Panc1 (cell line): ENCODE measurements at regions not wholly inside any gene's neighbourhood (a gene's known extent, or its start where the extent isn't known, plus 50 kb on each side); places are given as distances from the start of the nearest gene placed in this dataset.

Experiments
- ATAC-seq: fragments of 200-7000 bp; cut with Tn5 transposase; 2 replicates; pipeline ENCODE4 v1.9.1; 2020; ENCODE audit warnings: mild to moderate bottlenecking, moderate library complexity
- BruUV-seq: library from RNA; stranded (reverse); fragments of 400-500 nt; replicated peaks from 2 replicates; lab custom pipeline; 2021; lab: Mats Ljungman, UMichigan
- CTCF ChIA-PET: fragments of 300-600 bp; sonication (Branson Sonifier 250); formaldehyde crosslinking; loops from one replicate; lab custom pipeline; 2022; ENCODE audit warnings: antibody characterized with exemption; lab: Charles Lee
- POLR2A ChIA-PET: fragments of 300-600 bp; sonication (Branson Sonifier 250); formaldehyde crosslinking; loops from one replicate; lab custom pipeline; 2022; ENCODE audit warnings: antibody characterized with exemption; lab: Charles Lee
- DNase-seq: peaks from one replicate; pipeline ENCODE4 v3.0.0-alpha.2; 2010; ENCODE audit warnings: low read depth, low spot score
- H3K27ac ChIP-seq: 2 replicates; pipeline ENCODE4 v1.5.1; 2011; ENCODE audit warnings: mild to moderate bottlenecking, low read length, inconsistent platforms
- H3K27me3 ChIP-seq: fragments of 200-500 bp; sonication (Bioruptor generic); 2 replicates; pipeline ENCODE4 v1.6.0; 2014; ENCODE audit warnings: low read length, inconsistent platforms; ENCODE audit not compliant: control insufficient read depth, insufficient read depth
- H3K36me3 ChIP-seq: fragments of 200-500 bp; sonication (Bioruptor generic); 2 replicates; pipeline ENCODE4 v1.5.1; 2014; ENCODE audit warnings: inconsistent platforms, mild to moderate bottlenecking, low read length, moderate library complexity; ENCODE audit not compliant: control insufficient read depth, insufficient read depth
- H3K4me1 ChIP-seq: 2 replicates; pipeline ENCODE4 v1.5.1; 2011; ENCODE audit warnings: inconsistent platforms, mild to moderate bottlenecking, low read length, moderate library complexity; ENCODE audit not compliant: control insufficient read depth, insufficient read depth
- H3K4me3 ChIP-seq, 2 experiments: 2 replicates each; pipeline ENCODE4 v1.5.1; 2011 to 2012; ENCODE audit warnings: low read depth in 2 of 2, low read length in 2 of 2, mild to moderate bottlenecking in 2 of 2, inconsistent platforms in 1 of 2, moderate library complexity in 1 of 2
- H3K9me3 ChIP-seq: fragments of 200-500 bp; sonication (Bioruptor generic); 2 replicates; pipeline ENCODE4 v1.5.1; 2014; ENCODE audit warnings: low read depth, mild to moderate bottlenecking, inconsistent platforms, low read length, moderate library complexity; ENCODE audit not compliant: control insufficient read depth, insufficient read depth
- CTCF ChIP-seq: fragments of 450-650 bp; IDR thresholded peaks from 2 replicates; pipeline ENCODE4 v1.5.1; 2017; ENCODE audit warnings: mild to moderate bottlenecking
- POLR2AphosphoS5 ChIP-seq: IDR thresholded peaks from 2 replicates; pipeline ENCODE4 v1.6.1; 2012; ENCODE audit warnings: mild to moderate bottlenecking, low read depth, low read length, moderate library complexity
- REST ChIP-seq, 2 experiments: IDR thresholded peaks; 2 replicates each; pipeline ENCODE4 v1.6.1; 2011 to 2012; ENCODE audit warnings: low read depth in 2 of 2, control low read depth in 1 of 2, low read length in 1 of 2, mild to moderate bottlenecking in 1 of 2, moderate library complexity in 1 of 2; ENCODE audit not compliant: insufficient read depth in 1 of 2
- SIN3A ChIP-seq: IDR thresholded peaks from 2 replicates; pipeline ENCODE4 v1.6.1; 2012; ENCODE audit warnings: low read depth, mild to moderate bottlenecking, low read length, moderate library complexity, borderline replicate concordance; ENCODE audit not compliant: insufficient read depth
- TCF7L2 ChIP-seq: IDR thresholded peaks from 2 replicates; pipeline ENCODE4 v1.6.1; 2011; ENCODE audit warnings: mild to moderate bottlenecking, low read depth, low read length, inconsistent platforms
- in situ Hi-C: cut with HindIII; loops from 2 replicates; pipeline ENCODE4 v1.10.0; 2016; ENCODE audit warnings: low sequenced_read_pairs, low pct_unique_long_range_greater_than_20kb
- intact Hi-C: fragments of 100-400 bp; cut with micrococcal nuclease; formaldehyde crosslinking; loops from one replicate; pipeline ENCODE4 v1.10.0; 2022; ENCODE audit not compliant: unreplicated experiment

- ChIA-PET CTCF (no interaction called here), POLR2A (no interaction called here)
- H3K4me3 ChIP-seq, result no peak overlapping the region
- no TSS peak for BruUV-seq
- H3K27me3 ChIP-seq, result no peaks in the 10 kb centered on the region
- H3K4me1 ChIP-seq, result no peaks in the 10 kb centered on the region
- H3K36me3 ChIP-seq, result no peaks in the 10 kb centered on the region
- no peak for DNase-seq
- in situ Hi-C loops (no loop called here), intact Hi-C loops (loop anchor here (10.0 kb wide), 1 partner anchor 324 kb away; the partner anchor contains the start of gene GADD45G)
- ATAC-seq, result no peak
- H3K9me3 ChIP-seq, result no peaks in the 10 kb centered on the region
- no peak overlapping the region for H3K27ac ChIP-seq
- TF ChIP-seq SIN3A (no peak), TCF7L2 (no peak), CTCF (no peak), REST (IDR thresholded peaks at IDR 0.05; ENCODE audit: insufficient read depth in 1 of 2, low read depth in 2 of 2, low read length in 1 of 2) (no peak), POLR2AphosphoS5 (no peak)
These were observed 323.9 kb downstream of the GADD45G start for GRCh38 chr9:89928521-89929275.

- POLR2A ChIA-PET, result no interaction called here
- in situ Hi-C loops, result no loop called here
- intact Hi-C loops, result loop anchor here (10.0 kb wide), 1 partner anchor 324 kb away; the partner anchor contains the start of gene GADD45G
These were observed 324.5 kb downstream of the GADD45G start for GRCh38 chr9:89929315-89929672.

More at GRCh38 chr9:89929315-89929672, 324.5 kb downstream of the GADD45G start:
- H3K27me3 ChIP-seq, result no peaks in the 10 kb centered on the region
- BruUV-seq, result no TSS peak
- H3K27ac ChIP-seq, result no peak overlapping the region
- H3K36me3 ChIP-seq, result no peaks in the 10 kb centered on the region
- H3K4me1 ChIP-seq, result no peaks in the 10 kb centered on the region
- DNase-seq (no peak), ATAC-seq (no peak)
- CTCF ChIA-PET, result interaction anchor here (0.6 kb wide), 1 partner anchor 266 kb away, joined by 8 read pairs; no protein-coding TSS in a partner anchor
- H3K9me3 ChIP-seq, result no peaks in the 10 kb centered on the region
- TF ChIP-seq REST (IDR thresholded peaks at IDR 0.05; ENCODE audit: insufficient read depth in 1 of 2, low read depth in 2 of 2, low read length in 1 of 2), result no peak
- no peak for TF ChIP-seq CTCF
- no peak for TF ChIP-seq TCF7L2
- TF ChIP-seq SIN3A, result no peak
- H3K4me3 ChIP-seq, result no peak overlapping the region
